GF-D8 (cell line): ENCODE measurements at regions not wholly inside any gene's neighbourhood (a gene's known extent, or its start where the extent isn't known, plus 50 kb on each side); places are given as distances from the start of the nearest gene placed in this dataset.
"Not testable (repeated sequence)": the region's sequence is repeated elsewhere in the genome, so short reads cannot be mapped to it uniquely, and the experiment has no call there.

ENCODE experiments used
- DNase-seq: peaks from one replicate; lab custom pipeline; 2025; lab: John Stamatoyannopoulos, UW

DNA sequence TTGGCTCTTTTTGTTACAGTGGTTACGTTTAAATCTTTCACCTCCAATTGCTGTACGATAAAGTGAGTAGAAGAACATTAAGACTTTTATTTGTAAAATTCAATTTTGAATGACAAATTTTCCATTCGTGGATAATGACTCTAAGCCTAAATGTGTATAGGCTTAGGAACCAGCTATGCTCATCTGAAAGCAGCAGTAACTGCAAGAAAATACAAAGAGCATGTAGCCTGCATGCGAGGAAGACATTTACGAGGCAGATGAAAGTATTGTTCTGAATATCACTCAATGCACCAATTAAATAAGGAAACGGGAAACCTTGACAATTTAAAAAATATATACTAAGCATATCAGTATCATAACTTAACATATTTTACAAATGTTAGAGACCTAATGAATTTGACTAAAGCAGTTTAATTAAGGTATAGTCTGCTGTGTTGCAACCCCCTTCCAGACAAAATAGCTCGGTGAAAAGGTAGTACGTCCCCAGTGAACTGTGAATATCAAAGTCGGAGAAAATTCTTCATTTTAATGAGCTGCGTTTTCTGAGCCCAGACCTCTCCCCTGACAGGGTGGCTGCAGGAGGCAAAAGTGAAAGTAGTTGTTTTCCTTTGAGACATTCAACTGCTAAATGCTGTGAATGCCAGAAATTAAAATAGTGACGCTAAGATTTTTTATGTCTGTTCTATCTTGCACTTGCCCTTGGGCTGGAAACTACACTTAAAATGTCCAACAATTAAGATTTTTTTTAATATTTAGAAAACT, 1236.5 kb upstream of the TENM3 start:
- no peak for DNase-seq

DNA sequence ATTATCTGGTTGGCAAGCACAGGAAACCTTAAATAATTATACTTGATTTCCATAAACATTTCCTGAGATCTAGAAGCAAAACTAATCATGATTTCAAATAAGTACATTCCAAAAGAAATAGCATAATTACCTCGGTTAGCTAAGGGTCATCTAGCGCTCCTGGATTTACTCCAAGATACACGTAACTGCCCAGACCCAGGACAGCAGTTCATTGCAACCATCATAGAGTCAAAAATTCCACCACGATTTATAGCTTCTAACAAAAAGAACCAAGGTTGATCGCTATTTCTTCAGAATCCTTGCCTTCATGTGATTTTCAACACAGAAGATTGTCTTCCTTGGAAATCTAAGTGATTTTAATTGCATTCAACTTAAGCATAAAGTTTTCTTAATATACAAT, 1235.5 kb upstream of the TENM3 start:
- no peak for DNase-seq

DNA sequence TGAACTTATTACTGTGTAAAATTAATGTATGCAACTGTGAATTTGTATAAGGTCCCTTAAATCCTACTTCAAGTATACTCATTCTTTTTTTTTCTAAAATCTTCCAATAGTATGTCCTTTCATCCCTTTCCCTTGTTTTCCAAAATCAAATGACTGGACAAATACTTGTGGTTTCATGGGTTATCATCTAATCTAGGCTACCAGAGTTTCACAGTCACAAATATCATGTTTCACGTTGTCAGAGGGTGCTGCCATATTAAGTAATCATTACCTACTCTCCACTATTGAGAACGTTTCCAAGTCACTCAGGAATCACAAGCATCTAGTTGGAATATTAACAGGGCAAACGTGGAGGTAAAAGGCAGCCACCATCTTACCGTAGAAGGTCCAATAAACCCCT, 1235.0 kb upstream of the TENM3 start:
- DNase-seq: no peak

DNA sequence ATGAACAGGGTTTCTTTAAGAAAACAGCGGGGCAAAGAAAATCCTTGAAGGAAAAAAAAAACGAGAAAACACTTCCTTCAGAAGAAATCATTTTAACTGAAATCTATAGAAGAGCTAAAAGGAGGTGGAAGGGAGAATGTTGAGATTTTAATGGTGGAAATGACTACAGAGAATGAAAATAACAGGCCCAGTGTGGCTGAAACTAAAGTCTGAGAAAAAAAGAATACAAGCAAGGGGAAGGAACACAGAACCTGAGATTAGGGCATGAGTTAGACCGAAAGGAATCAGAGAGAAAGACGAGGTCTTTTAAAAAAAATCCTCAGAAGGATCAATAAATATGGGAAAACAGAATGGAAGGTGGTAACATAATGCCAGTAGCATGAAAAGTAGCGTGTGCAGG, 1230.0 kb upstream of the TENM3 start:
- DNase-seq: no peak

DNA sequence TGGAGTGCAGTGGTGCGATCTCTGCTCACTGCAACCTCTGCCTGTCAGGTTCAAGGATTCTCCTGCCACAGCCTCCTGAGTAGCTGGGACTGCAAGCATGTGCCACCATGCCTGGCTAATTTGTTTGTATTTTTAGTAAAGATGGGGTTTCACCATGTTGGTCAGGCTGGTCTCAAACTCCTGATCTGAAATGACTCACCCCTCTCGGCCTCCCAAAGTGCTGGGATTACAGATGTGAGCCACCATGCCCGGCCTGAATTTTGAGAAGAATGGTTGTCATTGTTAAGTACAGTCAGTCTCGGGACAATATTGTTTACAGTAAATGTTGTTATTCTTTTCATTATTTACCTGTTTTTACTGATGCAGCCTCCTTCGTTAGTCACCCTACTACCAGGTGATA, 1226.2 kb upstream of the TENM3 start:
- no peak for DNase-seq

DNA sequence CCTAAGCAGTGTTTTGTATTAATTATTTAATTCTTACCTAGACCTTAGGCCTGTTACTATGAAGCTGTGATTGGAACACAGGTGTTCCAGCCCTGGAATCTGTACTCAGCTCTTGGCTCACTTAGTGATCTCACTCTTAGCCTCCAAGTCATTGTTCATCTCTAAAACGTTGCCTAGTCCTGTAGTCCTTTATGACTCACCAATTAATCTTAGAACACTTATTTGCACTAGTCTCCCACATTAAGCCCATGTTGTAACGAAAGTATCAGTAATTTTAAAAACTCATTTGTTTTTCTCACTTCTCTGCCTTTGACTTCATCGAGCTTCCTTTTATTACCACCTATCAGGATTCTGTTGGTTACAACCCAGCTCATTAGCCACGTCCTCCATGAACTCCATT, 1224.7 kb upstream of the TENM3 start:
- no peak for DNase-seq

DNA sequence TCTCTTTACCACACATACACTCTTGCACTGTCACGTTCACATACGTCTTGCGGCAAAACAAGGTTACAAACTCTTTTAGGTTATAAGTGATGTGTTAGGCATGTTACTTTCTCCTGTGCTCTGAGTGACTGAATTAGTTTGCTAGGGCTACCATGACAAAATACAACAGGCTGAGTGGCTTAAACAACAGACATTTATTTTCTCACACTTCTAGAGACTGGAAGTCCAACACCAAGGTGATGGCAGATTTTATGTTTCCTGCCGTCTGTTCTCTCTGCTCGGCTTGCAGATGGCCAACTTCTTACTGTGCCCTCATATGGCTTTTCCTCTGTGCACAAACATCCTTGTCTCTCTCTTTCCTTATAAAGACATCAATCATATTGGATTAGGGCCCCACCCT, 1224.3 kb upstream of the TENM3 start:
- no peak for DNase-seq

DNA sequence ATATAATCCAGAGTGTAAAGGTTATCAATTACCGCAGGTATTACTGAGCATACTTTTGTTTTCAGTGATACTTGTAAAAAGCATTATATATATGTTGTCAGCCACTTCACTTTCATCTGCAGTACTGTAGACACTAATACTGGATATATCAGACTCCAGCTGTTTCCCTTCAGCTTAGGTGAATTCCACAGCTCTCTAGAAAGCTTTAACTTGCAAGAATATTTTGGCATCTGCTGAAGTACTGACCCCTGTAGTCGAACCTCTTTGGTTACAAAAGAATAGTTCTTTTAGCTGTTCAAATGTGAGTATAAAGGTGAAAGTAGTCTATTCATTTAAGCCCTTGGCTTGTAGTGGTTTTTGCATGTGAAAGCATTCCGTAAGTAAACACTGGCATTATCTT, 1222.7 kb upstream of the TENM3 start:
- no peak for DNase-seq

DNA sequence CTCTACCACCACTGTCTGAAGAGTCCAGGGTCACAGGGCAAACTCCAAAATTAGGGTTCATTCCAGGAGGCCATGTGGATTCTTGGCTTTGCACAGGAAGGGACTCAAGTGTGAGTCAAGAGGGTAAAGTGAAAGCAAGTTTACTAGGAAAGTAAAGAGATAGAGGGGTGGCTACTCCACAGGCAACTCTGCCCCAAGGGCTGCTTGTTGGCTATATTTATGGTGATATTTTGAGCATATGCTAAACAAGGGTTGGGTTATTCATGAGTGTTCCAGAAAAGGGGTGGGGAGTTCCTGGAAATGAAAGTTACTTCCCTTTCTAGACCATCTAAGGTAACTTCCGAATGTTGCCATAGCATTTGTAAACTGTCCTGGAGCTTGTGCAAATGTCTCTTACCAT, 1222.0 kb upstream of the TENM3 start:
- DNase-seq: no peak

DNA sequence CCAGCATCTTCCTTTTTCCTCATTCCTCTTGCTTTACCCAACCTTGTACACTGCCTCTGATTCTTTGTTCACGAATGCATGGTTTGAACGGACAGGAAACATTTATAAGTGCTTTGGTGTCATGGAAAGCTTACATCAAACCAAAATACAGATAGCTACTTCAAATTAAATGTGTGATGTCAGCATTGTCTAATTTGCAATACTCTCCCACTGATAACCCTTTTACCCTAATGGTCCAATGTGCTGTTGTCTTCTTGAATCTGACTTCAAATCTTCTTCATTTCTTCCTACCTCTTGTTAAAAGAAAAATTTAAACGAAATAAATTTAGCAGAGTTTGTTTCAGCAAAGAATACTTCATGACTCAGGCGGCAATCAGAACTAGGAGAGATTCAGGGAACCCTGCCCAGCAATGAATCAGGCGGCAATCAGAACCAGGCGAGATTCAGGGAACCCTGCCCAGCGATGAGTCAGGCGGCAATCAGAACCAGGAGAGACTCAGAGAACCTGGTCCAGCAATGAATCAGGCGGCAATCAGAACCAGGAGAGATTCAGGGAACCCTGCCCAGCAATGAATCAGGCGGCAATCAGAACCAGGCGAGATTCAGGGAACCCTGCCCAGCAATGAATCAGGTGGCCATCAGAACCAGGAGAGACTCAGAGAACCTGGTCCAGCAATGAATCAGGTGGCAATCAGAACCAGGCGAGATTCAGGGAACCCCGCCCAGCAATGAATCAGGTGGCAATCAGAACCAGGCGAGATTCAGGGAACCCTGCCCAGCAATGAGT, 1212.9 kb upstream of the TENM3 start:
- DNase-seq: not testable (repeated sequence)

DNA sequence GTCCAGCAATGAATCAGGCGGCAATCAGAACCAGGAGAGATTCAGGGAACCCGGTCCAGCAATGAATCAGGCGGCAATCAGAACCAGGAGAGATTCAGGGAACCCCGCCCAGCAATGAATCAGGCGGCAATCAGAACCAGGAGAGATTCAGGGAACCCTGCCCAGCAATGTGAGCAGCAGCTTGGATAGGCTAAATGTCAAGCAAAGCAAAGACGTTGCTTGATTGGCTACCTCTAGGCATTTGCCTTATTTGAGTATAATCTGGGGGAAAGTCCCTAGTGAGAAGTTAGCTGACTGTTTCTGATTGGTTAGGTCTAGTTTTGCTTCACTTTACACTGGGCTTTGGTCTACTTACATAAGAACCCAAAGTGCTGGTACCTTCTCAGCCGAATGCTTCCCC, 1212.2 kb upstream of the TENM3 start:
- no peak for DNase-seq

DNA sequence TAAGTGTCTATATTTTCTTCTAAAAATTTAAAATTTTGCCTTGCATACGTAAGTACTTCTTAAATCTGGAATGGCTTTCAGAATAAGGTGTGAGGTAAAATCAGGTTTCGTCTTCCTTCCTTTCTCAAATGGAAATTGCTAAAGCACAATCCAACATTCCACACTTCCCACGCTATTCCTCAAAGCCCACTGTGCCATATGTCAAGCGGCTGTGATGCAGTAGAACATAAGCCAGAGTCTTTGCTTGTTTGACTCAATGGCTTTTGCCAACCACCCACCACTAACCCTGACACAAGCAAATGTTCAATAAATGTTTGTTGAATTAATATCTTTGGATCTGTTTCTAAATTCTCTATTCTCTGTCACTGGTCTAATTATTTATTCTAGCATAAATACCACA, 1199.7 kb upstream of the TENM3 start:
- DNase-seq: no peak

DNA sequence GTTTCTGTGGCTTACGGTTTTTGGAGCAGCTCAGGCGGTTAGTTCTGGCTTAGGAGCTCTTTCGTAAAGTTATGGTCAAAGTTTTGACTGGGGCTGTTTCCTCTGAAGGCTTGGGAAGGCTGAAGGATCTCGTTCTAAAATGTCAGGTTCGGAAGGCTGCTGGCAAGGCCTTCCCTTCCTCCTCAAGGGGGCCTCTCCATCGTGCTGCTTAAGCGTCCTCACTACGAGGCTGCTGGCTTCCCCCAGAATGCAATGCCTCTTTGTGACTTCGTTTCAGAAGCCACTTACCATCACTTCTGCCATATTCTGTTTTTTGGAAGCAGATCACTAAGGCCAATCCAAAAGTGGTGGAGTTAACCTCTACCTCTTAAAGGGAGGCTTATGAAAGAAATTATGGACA, 1196.4 kb upstream of the TENM3 start:
- DNase-seq: no peak

DNA sequence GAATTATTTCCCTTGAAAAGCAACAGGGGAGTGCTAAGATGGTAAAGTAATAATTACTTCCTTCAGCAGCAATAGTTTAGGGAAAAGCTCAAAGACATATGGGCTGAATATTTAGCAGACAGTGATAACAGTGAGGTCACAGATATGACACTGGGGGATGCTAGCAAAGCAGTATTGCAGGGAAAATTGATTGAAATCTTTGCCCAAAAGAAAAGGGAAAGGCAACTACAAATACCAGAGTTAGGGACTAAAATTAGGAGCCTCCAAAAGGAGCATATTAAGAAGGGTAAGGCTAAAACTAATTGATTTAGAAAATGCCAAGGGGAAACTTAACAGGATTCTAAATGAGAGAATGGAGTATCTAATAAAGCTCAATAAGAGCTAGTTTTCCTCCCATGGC, 1191.3 kb upstream of the TENM3 start:
- DNase-seq: no peak

DNA sequence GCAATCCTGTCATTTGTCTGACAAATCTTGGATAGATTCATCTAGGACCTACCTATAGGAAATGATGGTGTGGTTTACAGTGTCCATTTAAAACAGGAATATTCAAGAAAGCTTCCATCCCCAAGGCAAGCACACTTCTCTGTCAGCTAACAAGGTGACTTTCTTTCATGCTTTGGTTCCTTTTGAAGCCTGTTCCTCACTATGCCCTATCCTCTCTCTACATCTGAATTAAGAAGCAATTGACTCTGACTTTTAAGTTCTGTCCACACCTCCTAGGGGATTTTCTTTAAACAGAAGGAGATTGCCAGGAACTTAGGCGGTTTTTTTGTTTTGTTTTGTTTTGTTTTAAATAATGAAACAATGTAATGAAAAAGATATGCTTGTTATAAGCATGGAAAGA, 1181.4 kb upstream of the TENM3 start:
- no peak for DNase-seq

DNA sequence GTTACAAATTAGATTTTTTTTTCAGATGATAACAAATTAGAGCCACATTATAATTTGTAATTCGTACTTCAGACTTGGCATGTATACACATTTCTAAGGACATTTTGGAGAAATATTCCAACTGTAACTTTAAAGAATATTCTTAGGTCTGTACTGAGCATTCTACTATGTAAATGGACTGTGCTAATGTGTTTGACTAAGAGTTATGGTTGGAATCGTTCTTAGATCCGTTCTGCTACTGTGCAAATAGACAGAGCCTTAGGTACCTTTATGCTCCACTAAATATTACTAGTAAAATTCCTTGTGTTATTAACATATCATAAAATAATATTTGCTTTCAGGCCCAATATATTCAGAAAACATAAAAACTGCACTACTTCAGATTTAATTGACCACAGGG, 1180.0 kb upstream of the TENM3 start:
- no peak for DNase-seq

DNA sequence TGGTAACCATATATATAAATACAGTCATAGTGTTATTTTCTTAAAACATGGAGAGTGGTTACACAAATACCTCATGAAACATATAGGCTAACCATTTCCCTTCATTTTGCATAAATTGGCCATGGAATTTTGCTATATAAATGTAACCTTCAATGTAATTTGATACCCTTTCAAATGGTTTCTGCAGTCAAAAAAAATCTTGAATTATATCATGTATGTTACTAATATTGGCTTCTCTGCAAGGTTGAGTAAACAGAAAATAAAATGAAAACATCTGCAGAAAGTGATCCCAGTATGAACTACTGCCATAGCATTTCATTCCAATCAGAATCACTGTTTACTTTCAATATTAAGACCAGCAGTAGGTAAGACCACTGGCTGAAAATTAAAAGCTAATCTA, 1165.9 kb upstream of the TENM3 start:
- DNase-seq: no peak

DNA sequence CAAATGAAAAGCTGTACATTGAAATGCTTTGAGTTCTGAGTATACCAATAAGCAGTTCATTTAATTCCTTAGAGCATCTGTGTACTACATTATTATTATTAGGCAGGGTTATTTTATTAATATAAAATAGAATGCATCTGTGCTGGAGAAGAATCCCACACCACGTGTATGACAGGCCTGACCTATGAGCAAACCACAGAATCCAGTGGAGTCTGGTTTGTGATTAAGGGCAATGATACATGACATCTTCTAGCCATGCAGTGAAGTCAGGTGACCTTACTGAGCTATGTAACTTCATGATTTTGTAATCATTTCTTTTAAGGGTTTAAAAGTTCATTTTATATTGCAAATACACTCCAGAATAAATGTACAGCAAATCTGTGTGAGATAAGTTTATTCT, 1165.0 kb upstream of the TENM3 start:
- no peak for DNase-seq

DNA sequence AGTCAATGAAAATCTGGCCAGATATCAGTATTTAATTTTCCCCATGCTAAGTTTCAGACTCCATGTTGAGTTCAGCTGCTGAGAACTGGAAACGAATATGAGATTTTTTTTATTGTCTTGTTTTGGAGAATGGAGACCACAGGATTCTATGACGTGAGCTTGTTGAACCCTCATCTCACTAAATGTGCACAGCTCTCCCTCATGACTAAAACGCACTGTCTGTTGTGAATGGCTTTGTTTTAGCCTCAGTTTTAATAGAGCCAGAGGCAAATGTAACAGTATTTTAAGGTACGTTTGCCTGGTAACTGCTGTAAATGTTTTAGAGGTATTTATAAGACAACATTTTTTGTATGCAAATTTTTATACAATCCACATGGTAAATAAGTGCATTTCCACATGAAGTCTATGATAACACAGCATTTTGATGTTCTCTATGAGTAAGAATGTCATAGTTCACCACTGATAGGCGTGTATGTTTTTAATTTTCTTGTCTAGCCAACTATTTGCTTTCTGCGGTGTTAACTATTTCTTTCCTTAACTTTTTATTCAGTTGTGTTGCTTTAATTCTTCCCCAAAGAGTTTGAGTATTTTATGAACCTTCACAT, 1159.3 kb upstream of the TENM3 start:
- DNase-seq: no peak

DNA sequence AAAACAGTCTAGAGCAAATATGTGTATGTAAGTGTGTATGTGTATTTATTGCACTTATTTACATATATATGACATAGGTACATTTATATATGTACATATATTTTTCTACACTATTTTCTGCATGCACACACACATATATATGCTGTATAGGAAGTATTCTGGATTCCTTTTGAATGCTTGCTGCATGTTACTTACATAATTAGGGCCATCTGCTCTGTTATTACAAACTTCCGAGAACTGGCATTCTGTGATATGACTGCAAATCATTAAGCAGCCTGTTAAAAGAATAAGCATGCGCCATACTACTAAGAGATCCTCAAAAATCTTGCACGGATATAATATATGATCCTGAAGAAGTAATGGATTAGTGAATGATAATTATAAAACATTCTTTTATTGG, 1157.6 kb upstream of the TENM3 start:
- no peak for DNase-seq

DNA sequence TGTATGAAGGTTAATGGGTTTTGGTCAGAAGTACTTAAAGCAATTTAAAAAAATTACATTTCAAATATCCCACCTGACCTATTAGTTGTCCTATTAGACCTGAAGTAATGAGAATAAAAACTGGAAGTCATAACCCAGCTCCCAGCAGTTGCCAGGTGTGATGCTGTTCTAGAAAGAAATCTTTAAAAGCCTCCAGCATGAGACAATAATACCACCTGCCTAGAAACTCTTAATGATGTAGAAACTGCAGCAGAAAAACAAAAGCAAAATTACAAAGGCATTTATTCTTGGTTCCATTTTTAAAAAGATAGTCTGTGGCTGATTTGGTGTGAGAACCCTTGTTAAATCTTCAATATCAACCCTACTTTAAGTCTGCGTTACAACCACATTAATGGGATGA, 1137.7 kb upstream of the TENM3 start:
- no peak for DNase-seq

DNA sequence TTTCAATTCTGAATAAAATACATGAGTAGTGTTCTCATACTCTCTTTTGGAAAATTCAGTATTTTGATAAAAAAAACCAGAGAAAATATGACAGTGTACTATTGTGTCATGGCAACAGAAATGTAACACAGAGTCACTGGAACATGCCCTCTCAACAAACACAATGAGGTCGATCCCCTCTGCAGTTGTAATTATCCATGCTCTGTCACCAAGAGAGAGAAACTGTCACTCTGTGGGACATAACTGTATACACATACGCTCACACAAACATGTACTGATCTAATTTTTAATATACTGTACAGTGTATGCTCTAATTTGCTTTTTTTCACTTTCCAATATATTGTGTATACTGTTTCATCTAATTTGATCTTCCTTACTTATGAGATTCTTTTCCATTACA, 1136.8 kb upstream of the TENM3 start:
- no peak for DNase-seq

DNA sequence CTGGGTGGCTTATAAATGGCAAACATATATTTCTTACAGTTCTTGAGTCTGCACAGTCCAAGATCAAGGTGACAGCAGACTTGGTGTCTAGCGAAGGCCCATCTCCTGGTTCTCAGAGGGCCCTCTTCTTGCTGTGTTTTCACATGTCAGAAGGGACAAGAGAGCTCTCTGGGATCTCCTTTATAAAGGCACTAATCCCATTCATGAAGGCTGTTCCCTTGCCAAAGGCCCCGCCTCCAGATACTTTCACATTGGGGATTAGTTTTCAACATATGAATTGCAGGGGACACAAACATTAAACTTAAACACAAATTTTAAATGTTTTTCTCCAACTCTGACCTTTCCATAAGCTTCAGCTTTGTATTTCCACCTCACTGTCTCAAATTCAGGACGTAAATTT, 1135.0 kb upstream of the TENM3 start:
- no peak for DNase-seq
